ENCODE measurements at regions not wholly inside any gene's neighbourhood (a gene's known extent, or its start where the extent isn't known, plus 50 kb on each side); places are given as distances from the start of the nearest gene placed in this dataset.

DNA sequence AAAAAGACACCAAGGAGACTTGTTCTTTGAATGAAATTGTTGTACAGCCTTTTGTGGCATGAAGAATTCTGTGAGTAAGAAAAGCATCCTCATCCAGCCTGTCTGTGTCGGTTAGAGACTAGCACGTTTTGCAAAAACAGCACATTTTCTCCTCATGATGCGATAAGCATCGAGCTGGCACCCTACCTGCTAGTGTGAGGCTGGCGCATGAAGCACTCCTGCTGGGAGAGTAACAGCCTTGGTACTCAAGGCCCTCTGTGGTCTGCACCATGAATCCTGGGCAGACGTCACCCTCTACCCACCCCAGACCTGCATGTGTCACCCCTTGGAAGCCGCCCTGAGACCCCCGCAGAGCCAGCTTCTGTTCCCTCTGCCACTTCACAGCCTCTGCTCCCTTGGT is 92.6 kb upstream of the TMEM132E start:
- TF ChIP-seq YY1 (tag by site-specific recombination; IDR thresholded peaks at IDR 0.05) (no peak), ZNF623 (tag by site-specific recombination; IDR thresholded peaks at IDR 0.05) (no peak), ZNF214 (tag by site-specific recombination; IDR thresholded peaks at IDR 0.05; ENCODE audit: borderline replicate concordance) (no peak)

Data from HEK293 (cell line).